ENCODE measurements at regions not wholly inside any gene's neighbourhood (a gene's known extent, or its start where the extent isn't known, plus 50 kb on each side); places are given as distances from the start of the nearest gene placed in this dataset.

- TF ChIP-seq, protein P1, sequence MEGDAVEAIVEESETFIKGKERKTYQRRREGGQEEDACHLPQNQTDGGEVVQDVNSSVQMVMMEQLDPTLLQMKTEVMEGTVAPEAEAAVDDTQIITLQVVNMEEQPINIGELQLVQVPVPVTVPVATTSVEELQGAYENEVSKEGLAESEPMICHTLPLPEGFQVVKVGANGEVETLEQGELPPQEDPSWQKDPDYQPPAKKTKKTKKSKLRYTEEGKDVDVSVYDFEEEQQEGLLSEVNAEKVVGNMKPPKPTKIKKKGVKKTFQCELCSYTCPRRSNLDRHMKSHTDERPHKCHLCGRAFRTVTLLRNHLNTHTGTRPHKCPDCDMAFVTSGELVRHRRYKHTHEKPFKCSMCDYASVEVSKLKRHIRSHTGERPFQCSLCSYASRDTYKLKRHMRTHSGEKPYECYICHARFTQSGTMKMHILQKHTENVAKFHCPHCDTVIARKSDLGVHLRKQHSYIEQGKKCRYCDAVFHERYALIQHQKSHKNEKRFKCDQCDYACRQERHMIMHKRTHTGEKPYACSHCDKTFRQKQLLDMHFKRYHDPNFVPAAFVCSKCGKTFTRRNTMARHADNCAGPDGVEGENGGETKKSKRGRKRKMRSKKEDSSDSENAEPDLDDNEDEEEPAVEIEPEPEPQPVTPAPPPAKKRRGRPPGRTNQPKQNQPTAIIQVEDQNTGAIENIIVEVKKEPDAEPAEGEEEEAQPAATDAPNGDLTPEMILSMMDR (conservative IDR thresholded peaks at IDR 0.05; ENCODE audit: low read depth, low read length) = no peak
- DNase-seq (ENCODE audit: low read depth) = no peak
- H3K4me3 ChIP-seq (ENCODE audit: low read length) = no peak overlapping the region
Measured at GRCh38 chr15:92565351-92566125, 90.0 kb downstream of the FAM174B start.

DNA sequence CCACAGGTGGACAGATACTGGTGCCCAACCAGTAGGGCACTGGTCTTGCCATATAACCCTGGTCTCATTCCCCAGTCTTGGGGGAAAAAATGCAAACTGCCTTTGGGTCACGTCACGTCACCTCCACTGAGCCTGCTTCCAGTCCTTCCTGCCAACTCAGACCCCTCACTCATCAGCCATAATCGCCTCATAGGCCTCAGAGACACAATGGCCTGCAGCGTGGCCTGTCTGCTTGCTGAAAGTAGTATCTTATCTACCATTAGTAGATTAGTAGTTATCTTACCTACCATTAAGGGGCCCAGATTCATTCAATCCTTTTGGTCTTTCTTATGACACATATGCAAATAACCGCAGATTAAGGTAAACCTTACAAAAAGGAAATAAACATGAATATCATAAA lies 93.8 kb downstream of the FAM174B start:
- DNase-seq (ENCODE audit: low read depth) = no peak
- TF ChIP-seq, protein P1 (conservative IDR thresholded peaks at IDR 0.05; ENCODE audit: low read depth, low read length) = no peak
- no peak overlapping the region for H3K4me3 ChIP-seq (ENCODE audit: low read length)

- peak; percentile 45 for DNase-seq (ENCODE audit: low read depth)
- TF ChIP-seq, protein P1 (conservative IDR thresholded peaks at IDR 0.05; ENCODE audit: low read depth, low read length) = no peak
- H3K4me3 ChIP-seq (ENCODE audit: low read length) = no peak overlapping the region
Measured at GRCh38 chr15:92553317-92553716, 102.3 kb downstream of the FAM174B start.

GRCh38 chr15:92545996-92546395 lies 109.6 kb downstream of the FAM174B start:
- DNase-seq (ENCODE audit: low read depth) = peak; percentile 85
- no peak overlapping the region for H3K4me3 ChIP-seq (ENCODE audit: low read length)
- TF ChIP-seq, protein P1 (conservative IDR thresholded peaks at IDR 0.05; ENCODE audit: low read depth, low read length) = no peak

DNA sequence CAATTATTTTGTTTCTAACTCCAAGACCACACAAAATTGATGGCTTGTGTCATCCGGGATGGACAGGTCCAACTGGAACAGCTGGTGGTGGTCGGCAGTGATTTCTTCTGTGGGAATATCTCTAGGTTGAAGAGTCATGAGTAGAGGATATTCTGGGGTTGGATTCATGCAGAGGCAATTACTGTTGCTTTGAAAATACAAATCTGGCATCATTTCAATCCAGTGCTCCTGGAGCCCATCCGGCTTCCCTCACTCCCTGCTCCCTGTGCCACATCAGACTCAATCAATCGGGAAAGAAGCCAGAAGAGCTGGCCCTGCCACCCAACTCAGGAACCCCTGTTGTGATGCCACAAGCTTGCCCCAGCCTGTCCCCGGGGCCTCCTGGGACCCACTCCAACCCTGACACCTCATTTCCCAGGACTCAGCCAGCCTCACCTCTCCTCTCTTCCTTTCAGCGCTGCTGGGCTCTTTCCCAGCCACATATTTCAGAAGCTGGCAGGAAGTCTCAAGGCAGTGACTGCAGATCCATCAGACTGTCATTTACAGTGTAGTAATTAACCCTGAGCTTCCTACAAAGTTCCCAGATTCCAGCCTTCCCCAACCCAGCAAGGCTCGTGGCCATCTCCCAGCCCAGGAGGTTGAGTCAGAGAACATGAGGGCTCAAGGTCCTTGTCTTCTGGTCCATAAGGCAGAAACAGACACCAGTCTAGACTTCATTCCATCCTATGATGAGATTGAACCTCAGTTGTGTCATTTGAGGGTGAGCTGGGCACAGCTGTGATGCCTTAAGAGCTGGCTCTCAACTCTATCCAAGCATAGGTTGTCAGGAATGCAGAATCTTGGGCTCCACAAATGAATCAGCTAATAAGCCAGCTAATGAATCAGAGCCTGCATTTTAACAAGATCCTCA lies 114.0 kb downstream of the FAM174B start:
- H3K4me3 ChIP-seq (ENCODE audit: low read length) = no peak overlapping the region
- TF ChIP-seq, protein P1 (conservative IDR thresholded peaks at IDR 0.05; ENCODE audit: low read depth, low read length) = no peak
- peak; percentile 59 for DNase-seq (ENCODE audit: low read depth)

GRCh38 chr15:92538115-92538514 lies 117.5 kb downstream of the FAM174B start:
- TF ChIP-seq, protein P1 (conservative IDR thresholded peaks at IDR 0.05; ENCODE audit: low read depth, low read length) = no peak
- DNase-seq (ENCODE audit: low read depth) = no peak
- no peak overlapping the region for H3K4me3 ChIP-seq (ENCODE audit: low read length)

Measured in retinal pigment epithelial cell (primary cell).